K562 (cell line): ENCODE measurements at regions not wholly inside any gene's neighbourhood (a gene's known extent, or its start where the extent isn't known, plus 50 kb on each side); places are given as distances from the start of the nearest gene placed in this dataset.

Experiments used
- EZH2 ChIP-seq: IDR thresholded peaks from 2 replicates; pipeline ENCODE4 v1.6.1; 2012; ENCODE audit warnings: low read depth, mild to moderate bottlenecking, inconsistent platforms, low read length, borderline replicate concordance
- NR2C2 ChIP-seq, 2 experiments: fragments of 200-800 bp in 1 of 2; sonication (Bioruptor generic) in 1 of 2; sonication (generic) in 1 of 2; formaldehyde crosslinking in 1 of 2; IDR thresholded peaks; 2 replicates each; pipeline versions ENCODE4 v1.6.1 to v1.8.0; 2016 to 2022; ENCODE audit warnings: mild to moderate bottlenecking in 1 of 2, missing compliant biosample characterization in 1 of 2, missing genetic modification characterization in 1 of 2, missing genetic modification reagents in 1 of 2
- RFX5 ChIP-seq: IDR thresholded peaks from 2 replicates; pipeline ENCODE4 v1.6.1; 2011; ENCODE audit warnings: low read depth, mild to moderate bottlenecking, improper control_type of control experiment, low read length
- SIX5 ChIP-seq, 2 experiments: IDR thresholded peaks; 2 replicates each; pipeline ENCODE4 v1.6.1; 2011; ENCODE audit warnings: low read length in 2 of 2, borderline replicate concordance in 1 of 2, low read depth in 1 of 2, mild to moderate bottlenecking in 1 of 2, moderate library complexity in 1 of 2; ENCODE audit not compliant: insufficient read depth in 1 of 2
- SMARCA4 ChIP-seq: fragments of 450-650 bp; IDR thresholded peaks from 2 replicates; pipeline ENCODE4 v1.6.1; 2016
- ZNF76 ChIP-seq: fragments of 250-450 bp; sonication (Bioruptor Pico); IDR thresholded peaks from 2 replicates; pipeline ENCODE4 v1.4.0; 2020; ENCODE audit warnings: mild to moderate bottlenecking, moderate library complexity, borderline replicate concordance
- TF ChIP-seq, protein P1 (sequence below): sonication (generic); formaldehyde crosslinking; IDR thresholded peaks from 2 replicates; pipeline ENCODE4 v1.8.0; 2022; ENCODE audit warnings: mild to moderate bottlenecking, missing genetic modification reagents, borderline replicate concordance

DNA sequence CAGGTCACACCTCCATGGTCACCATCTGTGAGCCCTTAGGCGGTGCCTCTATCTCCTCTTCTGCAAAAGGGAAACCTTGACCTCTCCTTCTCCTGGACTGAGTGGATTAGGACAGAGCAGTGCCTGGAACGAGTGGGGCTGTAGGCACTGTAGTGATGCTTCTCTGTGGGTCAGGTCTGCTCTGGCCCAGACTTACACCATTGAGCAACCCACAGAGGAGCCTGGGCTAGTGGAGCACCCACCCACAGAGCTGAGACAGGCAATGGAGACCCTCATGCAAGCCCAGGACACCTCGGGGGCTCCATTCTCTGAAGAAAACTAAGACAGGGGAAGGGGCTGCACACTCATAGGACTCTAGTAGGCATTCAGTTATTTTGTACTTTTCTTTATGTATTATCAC is 400.6 kb downstream of the GADD45G start:
- TF ChIP-seq SIX5 (IDR thresholded peaks at IDR 0.05; ENCODE audit: borderline replicate concordance in 1 of 2, insufficient read depth in 1 of 2, low read depth in 1 of 2, low read length in 2 of 2) = no peak
- no peak for TF ChIP-seq ZNF76 (CRISPR knock-in tag)
- no peak for TF ChIP-seq EZH2
- TF ChIP-seq SMARCA4 = no peak
- TF ChIP-seq, protein P1, sequence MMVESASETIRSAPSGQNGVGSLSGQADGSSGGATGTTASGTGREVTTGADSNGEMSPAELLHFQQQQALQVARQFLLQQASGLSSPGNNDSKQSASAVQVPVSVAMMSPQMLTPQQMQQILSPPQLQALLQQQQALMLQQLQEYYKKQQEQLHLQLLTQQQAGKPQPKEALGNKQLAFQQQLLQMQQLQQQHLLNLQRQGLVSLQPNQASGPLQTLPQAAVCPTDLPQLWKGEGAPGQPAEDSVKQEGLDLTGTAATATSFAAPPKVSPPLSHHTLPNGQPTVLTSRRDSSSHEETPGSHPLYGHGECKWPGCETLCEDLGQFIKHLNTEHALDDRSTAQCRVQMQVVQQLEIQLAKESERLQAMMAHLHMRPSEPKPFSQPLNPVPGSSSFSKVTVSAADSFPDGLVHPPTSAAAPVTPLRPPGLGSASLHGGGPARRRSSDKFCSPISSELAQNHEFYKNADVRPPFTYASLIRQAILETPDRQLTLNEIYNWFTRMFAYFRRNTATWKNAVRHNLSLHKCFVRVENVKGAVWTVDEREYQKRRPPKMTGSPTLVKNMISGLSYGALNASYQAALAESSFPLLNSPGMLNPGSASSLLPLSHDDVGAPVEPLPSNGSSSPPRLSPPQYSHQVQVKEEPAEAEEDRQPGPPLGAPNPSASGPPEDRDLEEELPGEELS (CRISPR knock-in tag) = no peak
- no peak for TF ChIP-seq NR2C2 (CRISPR knock-in tag; IDR thresholded peaks at IDR 0.05)
- TF ChIP-seq NR2C2 (tag; IDR thresholded peaks at IDR 0.05) = no peak
- TF ChIP-seq RFX5 = no peak
